NB4 (cell line): ENCODE measurements at regions not wholly inside any gene's neighbourhood (a gene's known extent, or its start where the extent isn't known, plus 50 kb on each side); places are given as distances from the start of the nearest gene placed in this dataset.

Experiments
- DNase-seq: peaks from one replicate; pipeline ENCODE4 v3.0.0; 2010; ENCODE audit warnings: low read depth
- H3K4me3 ChIP-seq: one replicate; pipeline ENCODE4 v1.5.1; 2011; ENCODE audit warnings: mild to moderate bottlenecking, low read depth, low read length, moderate library complexity
- CTCF ChIP-seq: IDR thresholded peaks from one replicate; pipeline ENCODE4 v1.5.1; 2012; ENCODE audit warnings: low read depth, low read length
- MAX ChIP-seq: IDR thresholded peaks from 2 replicates; pipeline ENCODE4 v1.6.1; 2011; ENCODE audit warnings: low read depth, low read length
- MYC ChIP-seq: IDR thresholded peaks from 2 replicates; pipeline ENCODE4 v1.6.1; 2011; ENCODE audit warnings: low read depth, low read length
- POLR2A ChIP-seq: IDR thresholded peaks from 2 replicates; pipeline ENCODE4 v1.6.1; 2011; ENCODE audit warnings: mild to moderate bottlenecking; ENCODE audit not compliant: insufficient read length; ENCODE audit errors: extremely low read depth

DNA sequence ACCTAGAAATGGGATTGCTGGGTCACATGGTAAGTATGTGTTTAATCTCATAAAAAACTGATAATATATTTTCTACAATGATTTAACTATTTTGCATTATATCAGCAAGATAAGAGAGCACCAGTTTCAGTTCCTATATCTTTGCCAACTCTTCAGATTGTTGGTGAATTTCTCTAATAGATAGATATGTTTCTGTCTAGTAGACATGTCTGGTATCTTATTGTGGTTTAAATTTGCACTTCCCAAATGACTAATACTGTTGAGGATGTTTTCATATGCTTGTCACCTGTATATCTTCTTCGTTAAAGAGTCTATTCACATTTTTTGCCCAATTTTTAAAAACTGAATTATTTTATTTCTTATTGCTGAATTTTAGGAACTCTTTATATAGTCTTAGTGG is 113.8 kb upstream of the UXS1 start:
- no peak overlapping the region for H3K4me3 ChIP-seq
- DNase-seq: no peak
- TF ChIP-seq MAX: no peak
- no peak for TF ChIP-seq CTCF
- no peak for TF ChIP-seq MYC
- TF ChIP-seq POLR2A: no peak

DNA sequence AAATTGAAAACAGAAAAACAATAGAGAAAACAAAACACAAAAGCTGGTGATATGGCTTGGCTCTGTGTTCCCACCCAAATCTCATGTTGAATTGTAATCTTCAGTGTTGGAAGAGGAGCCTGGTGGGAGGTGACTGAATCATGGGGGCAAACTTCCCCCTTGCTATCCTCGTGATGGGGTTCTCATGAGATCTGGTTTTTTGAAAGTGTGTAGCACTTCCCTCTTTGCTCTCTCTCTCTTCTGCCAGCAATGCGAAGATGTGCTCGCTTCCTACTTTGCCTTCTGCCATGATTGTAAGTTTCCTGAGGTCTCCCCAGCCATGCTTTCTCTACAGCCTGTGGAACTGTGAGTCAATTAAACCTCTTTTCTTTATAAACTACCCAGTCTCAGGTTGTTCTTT is 112.3 kb upstream of the UXS1 start:
- H3K4me3 ChIP-seq: no peak overlapping the region
- peak; percentile 26 for DNase-seq
- TF ChIP-seq MYC (no peak), MAX (no peak), CTCF (no peak), POLR2A (no peak)

DNA sequence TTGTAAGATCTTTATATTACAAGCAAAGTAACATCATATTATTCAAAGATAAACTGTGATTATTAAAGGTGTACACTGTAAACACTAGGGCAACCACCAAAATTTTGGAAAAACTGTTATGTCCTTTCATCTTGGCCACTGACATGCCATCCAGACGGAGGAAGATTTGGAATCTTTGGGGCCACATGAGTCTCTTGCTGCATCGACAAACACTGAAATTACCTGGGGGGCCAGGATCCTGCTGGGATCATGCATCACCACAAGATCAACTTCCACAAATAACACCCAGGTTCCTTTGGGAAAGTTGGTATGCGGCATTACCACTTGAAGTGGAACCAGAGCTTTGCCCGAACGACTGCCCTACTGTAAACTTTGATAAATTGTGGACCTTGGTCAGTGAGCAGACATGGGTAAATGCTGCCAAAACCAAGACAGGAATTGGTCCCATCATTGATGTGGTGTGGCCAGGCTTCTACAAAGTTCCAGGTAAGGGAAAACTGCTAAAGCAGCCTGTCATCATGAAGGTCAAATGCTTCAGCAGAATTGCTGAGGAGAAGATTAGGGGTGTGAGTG is 110.6 kb upstream of the UXS1 start:
- TF ChIP-seq MYC: no peak
- no peak for TF ChIP-seq MAX
- TF ChIP-seq CTCF: no peak
- no peak for TF ChIP-seq POLR2A
- DNase-seq: no peak
- no peak overlapping the region for H3K4me3 ChIP-seq

GRCh38 chr2:106299696-106300095 is 105.6 kb upstream of the UXS1 start:
- DNase-seq: no peak
- no peak for TF ChIP-seq POLR2A
- no peak for TF ChIP-seq CTCF
- no peak for TF ChIP-seq MYC
- TF ChIP-seq MAX: no peak

GRCh38 chr2:106296182-106296815 is 102.2 kb upstream of the UXS1 start:
- DNase-seq: no peak
- TF ChIP-seq POLR2A (no peak), MAX (no peak), CTCF (no peak), MYC (no peak)
- H3K4me3 ChIP-seq: no peak overlapping the region

More at GRCh38 chr2:106299696-106300095, 105.6 kb upstream of the UXS1 start:
- H3K4me3 ChIP-seq: no peak overlapping the region
